ENCODE measurements at regions not wholly inside any gene's neighbourhood (a gene's known extent, or its start where the extent isn't known, plus 50 kb on each side); places are given as distances from the start of the nearest gene placed in this dataset.

DNA sequence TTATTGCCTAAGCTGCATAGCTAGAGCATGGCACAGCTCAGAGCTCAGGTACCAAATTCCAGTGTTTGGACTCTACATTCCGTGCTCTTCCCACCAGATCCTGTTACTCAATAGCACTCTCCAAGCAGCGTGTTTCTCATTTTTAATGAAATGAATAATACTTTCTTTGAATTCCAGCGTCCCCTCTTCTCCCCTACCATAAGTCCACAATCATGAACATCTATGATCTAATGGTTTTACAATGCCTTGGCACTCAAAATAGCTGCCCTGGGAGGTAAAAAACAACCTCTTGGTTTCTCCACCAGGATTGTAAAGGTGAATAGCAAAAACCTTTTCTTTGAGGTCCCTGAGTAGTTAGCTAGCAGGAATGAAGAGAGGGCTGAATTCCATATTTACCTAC is 480.0 kb upstream of the PKN2 start:
- TF ChIP-seq POLR2A (IDR thresholded peaks at IDR 0.05) (no peak), CTCF (IDR thresholded peaks at IDR 0.05) (no peak)

All from testis (tissue), 2 donors.